Hepatic stellate cell (primary cell): ENCODE measurements at regions not wholly inside any gene's neighbourhood (a gene's known extent, or its start where the extent isn't known, plus 50 kb on each side); places are given as distances from the start of the nearest gene placed in this dataset.
A peak's percentile ranks its signal among the peaks of the same experiment; 100 is the strongest.

ENCODE experiments used
- DNase-seq: peaks from one replicate; pipeline ENCODE4 v3.0.0; 2011; ENCODE audit warnings: low spot score

- DNase-seq, result no peak
These were observed 156.9 kb downstream of the USP12 start for GRCh38 chr13:27014406-27015359.

DNA sequence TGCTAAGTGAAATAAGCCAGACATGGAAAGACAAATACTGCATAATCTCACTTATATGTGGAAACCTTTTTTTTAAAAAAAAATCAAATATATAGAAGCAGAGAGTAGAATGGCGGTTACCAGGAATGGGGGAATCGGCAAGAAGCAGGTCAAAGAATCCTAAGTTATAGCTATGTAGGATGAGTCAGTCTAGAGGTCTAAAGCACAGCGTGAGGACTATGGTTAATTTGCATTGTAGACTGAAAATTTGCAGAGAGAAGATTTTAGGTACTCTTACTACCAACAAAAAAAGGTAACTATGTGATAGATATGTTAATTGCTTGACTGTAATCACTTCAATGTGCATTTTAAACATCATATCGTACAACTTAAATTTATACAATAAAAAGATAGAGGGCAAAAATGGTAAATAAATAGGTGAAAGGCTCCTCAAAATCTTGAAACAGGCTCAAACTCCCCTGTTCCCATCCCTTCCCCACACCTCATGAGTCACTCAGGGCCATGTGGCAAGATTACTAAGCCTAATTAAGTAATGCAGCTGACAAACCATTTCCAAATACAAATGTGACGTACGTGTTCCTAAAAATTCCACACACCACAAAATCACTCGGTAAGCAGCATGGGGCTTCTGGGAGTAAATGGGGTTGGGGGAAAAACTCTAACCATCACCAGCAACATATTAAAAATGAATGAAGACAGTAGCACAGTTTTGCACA is 159.0 kb downstream of the USP12 start:
- peak; percentile 60 for DNase-seq

GRCh38 chr13:27011661-27012060 is 159.9 kb downstream of the USP12 start:
- no peak for DNase-seq

- no peak for DNase-seq
These were observed 162.9 kb downstream of the USP12 start for GRCh38 chr13:27008733-27009132.

DNA sequence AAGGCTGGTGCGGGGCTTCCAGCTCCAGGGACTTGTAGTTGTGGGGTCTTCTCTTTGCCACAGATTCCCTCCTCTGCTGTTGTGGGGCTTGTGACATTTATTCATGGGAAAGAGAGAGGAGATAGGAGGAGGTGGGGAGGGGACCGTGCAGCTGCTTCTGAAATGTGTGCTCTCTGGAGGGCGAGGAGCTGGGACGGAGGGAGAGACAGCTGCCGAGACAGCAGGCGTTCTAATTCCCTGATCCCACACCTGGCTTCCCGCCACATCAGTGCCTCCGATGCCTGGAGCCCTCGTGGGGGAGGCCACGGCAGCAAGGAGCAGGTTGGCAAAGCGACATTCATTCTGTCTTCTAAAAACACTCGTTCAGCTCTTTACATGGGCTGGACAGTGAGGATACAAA is 164.4 kb downstream of the USP12 start:
- DNase-seq, result no peak

DNA sequence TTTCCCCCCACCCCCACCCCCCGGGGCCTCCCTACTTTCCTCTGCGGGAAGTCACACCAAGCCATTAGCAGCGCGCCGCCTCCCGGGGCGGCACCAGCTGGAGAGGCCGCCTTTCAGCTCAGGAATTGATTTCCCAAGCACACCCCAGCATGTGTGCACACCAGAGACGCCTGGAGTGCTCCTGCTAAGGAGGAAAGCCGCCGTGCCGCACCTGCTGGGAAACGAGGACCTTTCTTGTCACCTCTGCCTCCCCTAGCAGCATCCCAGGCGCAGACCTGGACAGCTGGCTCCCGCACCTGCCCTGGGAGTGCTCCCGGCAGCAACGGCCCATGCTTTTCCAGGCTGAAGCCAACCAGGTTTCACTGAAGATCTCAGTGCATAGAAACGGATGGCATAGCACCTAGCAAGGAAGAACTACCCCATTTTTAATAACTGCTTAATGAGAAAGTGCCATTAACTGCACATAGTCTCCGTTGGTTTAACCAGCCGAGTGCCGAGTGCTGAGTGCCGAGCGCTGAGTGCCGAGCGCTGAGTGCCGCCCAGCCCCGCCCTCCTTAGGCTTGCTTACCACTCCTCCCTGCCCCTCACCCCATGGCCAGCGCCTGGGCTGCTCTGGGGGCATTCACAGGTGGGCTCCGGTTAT is 165.0 kb downstream of the USP12 start:
- DNase-seq, result peak; percentile 49

DNA sequence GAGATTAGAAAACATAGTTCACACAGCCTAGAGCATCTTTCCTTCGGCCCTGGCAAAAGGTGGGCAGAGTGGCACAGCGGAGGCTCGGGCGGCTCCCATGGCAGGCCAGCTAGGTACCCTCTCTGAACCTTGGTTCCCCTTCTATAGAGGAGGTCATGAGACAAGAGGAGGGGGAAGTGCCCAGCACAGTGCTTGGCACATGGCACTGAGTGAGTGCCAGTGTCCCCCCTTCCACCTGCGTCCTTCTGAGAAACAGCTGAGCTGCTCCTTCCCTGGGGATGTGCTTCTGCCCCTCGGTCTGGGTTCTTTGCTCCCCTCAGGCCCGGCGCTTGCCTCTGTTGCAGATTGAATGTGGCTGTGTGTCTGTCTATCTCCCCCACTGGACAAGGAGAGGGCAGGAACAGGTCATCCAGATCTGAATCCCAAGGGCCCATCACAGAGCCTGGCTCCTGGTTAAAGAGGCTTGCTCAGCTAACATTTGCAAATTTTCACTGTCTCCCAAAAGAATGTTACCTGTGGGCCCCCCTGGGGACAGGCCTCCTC is 165.6 kb downstream of the USP12 start:
- DNase-seq, result no peak

DNA sequence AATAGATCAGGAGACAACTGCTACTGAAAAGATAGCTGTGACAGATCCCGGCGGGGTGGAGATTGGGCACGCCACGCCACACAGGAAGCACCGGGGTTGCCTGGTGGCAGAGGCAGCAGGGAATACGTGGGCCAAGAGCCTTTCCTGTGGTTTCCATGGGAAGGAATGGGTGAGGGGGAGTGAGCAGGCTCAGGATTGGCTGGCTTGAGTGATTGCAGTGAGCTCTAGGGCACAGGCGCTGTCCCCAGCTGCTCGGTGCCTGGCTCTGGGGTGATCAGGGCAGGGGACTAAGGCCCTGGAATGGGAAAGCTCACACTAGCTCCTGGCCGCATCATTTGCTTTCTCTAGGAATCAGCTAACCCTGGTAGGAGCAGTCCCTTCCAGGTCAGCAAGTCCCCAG is 166.1 kb downstream of the USP12 start:
- DNase-seq, result no peak

DNA sequence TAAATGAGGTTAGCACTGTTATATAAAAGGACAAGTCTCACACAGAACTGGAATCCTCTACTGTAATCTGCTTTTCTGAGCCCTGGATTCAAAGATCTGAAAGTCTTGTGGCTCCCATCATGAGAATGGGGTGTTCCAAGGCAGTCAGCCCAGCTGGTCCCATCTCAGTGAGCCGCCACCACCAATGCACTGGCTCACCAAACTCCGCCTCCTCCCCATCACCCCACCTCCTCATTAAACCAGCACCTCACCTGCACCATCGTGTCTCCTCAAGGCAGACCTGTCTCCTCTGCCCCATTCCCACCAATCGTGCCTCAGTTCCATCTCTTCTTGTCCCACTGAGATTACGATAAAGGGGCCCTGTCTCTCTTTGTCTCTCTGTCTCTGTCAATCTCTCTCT is 166.7 kb downstream of the USP12 start:
- no peak for DNase-seq

GRCh38 chr13:27004326-27004725 is 167.3 kb downstream of the USP12 start:
- peak; percentile 22 for DNase-seq

- DNase-seq, result no peak
These were observed 169.9 kb downstream of the USP12 start for GRCh38 chr13:27001705-27002104.

DNA sequence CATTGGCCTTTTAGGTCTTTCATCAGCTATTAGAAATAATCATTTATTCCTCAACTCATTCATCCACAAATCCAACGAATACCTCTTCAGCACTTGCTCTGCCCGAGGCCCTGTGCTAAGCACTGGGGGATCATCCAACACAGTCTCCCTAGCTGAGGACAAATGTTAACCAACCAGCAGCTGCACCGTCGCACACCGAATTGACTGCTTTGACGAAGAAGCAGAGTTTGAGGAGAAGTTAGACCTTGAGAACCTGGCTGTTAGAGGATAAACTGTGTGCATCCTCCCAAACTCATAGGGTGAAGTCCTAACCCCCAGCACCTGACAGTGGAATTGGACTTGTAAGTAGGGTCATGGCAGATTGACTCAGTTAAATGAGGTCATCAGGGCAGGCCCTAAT is 170.9 kb downstream of the USP12 start:
- DNase-seq, result no peak

DNA sequence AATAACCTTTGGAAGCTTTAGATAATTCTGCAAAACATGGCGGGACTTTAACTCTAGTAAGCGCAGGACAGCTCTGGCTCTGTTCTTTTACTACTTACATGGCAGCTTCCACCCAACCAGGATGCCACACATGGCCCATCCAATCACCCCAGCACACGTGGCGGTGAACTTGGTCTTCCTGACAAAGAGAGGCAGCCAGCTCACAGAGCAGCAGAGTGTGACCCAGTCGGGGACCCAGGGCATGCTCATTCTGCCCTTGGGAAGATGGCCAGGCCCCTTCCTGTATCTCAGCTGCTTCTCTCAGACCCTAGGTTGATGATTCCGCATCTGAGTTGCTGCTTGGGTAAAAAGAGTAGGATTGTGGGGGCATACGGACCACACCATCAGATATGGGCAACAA is 172.1 kb downstream of the USP12 start:
- DNase-seq, result no peak

DNA sequence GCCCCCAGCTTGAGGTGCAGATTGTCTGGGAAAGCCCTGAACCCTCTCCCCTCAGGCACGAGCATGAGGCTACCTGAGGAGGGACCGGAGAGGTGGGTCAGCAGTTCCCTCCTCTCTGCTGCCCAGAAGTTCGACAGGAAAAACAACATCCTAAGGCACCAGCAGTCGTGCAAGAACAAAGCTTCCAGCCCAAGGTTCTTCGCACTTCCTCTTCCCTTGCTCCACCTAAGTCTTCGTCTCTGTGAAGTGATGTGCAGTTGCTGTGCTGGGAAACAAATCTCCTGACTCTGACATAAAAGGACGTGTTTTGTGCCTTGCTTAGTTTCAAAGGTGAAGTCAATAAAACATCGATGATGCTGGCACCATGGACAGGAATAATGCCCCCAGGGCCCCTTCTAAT is 173.3 kb downstream of the USP12 start:
- no peak for DNase-seq

- DNase-seq, result peak; percentile 37
These were observed 174.5 kb downstream of the USP12 start for GRCh38 chr13:26996965-26997752.

- DNase-seq, result no peak
These were observed 176.5 kb downstream of the USP12 start for GRCh38 chr13:26995159-26995558.

DNA sequence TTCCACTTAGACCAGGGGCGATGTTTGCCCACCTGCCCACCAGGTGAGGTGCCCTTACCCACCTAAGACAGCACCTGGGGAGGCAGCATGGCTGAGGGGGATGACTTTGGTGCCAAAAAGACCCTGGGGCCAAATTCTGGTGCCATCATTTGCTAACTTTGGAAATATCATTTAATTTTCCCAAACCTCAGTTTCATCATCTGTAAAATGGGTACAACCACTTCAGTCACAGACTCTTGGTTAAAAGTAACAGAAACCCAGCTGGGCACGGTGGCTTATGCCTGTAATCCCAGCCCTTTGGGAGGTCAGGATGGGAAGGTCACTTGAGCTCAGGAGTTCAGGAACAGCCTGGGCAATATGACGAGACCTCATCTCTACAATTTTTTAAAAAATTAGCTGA is 177.8 kb downstream of the USP12 start:
- no peak for DNase-seq

DNA sequence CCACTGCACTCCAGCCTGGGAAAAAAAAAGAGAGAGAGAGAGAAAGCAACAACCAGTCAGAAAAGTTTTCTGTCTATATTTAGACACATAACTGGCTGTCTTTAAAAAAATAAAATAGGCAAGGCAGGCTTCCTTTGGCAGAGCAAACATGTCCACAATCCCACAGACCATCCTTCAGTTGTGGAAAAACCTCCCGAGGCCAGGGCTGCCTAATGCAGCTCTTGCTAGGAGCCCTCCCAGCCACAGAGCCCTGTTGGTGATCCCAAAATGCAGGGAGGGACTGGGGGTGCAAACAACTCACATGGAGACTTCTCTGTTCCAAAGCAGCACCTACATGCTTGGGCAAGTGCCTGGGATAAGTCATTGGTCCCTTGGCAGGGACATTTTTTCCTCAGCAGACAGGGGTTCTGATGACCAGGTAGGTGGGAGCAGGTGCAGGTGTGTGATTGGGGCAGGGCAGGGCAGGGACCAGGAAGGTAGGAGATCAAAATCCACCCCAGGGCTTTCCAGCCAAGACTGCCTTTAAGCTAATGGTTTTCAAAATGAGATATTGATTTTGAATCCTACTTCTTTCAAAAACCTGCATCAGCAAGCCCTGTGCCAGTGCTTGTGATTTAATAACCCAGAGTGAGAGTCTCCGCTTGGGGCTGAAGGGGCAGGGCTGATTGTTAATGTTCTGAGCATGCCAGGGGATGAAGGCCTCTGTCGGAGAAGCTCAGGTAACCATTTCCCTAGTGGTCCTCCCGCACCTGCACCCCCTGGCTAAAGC is 178.5 kb downstream of the USP12 start:
- no peak for DNase-seq

DNA sequence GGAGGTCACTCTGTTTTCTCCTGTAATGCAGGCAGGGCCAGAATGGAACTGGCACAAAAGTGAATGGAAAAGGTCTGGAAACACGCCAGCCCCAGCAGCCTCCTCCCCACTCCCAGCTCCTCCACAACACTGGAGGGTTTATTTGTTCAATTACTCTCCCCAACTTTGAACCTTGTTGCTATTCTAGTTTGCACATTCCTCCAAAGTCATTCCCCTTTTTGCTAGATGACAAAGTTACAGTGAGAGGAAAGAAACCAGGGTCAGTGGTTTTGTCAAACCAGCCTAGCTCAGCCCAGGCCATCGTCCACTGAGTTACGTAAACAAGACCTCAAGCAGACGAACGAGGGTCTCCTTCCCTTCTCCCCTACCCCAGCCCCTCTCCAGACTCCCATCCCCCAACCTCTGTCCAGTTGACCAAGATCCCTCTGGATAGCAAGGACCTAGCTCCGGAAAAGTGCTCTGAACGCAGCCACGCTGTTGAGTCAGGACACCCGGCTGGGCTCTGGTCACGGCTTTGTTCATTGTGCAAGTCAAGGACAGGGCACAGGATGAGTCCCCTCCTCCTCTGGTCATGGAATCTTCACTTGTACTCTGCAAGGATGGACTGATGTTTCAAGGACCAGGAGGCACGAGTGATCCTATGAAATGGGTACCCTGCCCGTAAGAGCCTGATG is 180.0 kb downstream of the USP12 start:
- peak; percentile 58 for DNase-seq

DNA sequence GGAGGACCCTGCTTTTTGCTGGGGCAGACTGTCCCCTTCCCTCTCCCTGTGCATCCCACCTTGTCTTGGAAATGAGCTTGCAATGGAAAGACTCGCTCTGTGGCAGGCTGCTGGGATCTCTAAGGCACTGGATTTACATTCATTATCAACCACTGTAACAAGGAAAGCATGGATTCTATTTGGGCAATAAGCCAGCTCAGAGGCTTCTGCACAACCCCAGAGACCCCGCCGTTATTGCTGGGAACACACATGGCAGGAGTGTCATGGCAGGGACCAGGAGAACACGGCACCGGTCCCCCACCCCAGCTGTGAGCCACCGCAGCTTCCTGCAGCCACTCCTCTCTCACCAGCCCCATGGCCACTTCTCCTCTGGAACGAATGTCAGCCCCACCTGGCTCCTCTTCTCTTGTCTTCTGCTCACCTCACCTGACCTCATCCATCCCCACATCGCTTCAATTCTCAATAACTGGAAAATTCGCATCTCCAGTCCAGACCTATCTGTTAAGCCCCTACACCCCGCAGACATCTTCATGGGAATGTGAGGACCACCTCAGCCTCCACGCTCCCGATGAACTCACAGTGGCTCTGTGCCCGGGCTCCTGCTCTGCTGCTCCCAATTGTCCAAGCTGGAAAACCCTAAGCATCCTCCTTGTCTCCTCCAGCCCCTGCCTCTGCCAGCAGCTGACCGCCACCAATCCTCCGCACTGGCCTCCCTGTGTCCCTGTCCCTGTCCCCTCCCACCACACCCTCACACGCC is 181.5 kb downstream of the USP12 start:
- DNase-seq, result no peak
